Hematopoietic multipotent progenitor cell treated with erythropoietin and hydrocortisone succinate and interleukin-3 and kit ligand, for 6 days (in vitro differentiated cells): ENCODE measurements at regions not wholly inside any gene's neighbourhood (a gene's known extent, or its start where the extent isn't known, plus 50 kb on each side); places are given as distances from the start of the nearest gene placed in this dataset.

Experiments
- DNase-seq: peaks from one replicate; pipeline ENCODE4 v3.0.0-alpha.2; 2015

DNA sequence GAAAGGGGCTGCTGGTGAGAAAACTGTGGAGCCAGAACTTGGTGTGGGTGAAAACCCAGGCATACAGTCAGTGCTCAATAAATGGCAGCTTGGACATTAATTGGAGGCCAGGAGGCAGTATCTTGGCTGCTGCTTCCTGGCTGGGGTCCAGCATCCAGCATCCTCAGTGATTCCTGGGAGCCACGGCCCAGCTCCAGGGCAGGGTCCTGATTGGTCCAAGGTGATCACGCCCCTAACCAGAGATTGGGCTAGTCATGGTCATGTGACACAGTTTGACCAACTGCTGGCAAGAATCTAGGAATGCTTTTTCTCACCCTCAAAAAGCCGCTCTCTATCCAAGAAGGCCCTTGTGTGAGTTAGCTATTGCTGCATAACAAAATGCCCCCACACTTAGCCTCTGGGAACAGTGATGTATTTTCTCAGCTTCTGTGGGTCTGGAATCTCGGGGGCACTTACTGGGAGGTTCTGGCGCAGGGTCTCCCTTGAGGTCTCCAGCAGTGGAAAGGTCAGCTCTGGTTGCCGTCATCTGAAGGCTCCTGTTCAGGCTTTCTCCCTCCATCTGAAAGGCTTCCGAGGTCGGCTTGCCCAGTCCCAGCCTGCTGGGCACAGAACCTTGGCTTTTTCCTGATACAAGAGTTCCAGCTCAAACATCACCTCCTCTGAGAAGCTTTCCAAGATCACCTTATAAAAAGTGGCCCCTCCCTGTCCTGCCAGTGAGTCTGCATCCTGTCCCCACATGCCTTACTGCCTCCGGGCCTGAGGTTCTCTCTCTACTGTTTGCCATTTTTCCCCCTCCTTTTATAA lies 119.2 kb upstream of the NCOR2 start:
- DNase-seq = no peak

DNA sequence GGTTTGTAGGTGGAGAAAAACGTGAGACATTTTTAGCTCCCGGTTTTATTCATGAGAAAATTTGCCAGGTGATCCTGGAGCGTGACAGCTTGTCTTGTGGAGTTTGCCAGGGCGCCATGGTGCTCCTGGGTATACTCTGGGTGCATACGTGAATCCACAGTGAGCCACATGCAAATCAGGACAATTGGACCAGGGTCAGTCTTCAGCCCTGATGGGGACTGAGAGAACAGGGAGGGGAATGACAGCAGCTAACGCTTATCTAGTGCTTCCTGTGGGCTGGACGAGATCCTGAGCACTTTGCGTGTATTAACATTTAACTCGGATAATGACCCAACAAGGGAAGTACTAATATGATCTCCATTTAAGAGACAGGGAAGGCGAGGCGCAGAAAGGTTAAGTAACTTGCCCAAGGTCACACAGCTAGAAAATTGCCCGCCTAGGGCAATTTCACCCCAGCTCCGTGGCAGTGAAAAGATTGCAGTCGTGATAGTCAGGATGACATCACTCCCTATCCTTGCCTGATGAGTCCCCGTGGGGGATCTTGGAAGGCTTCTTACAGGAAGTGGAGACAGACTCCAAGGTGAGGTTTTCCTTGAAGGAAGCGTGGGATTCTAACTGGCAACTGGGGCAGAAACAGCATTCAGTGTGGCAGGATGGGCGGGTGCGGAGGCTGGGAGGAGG lies 118.4 kb upstream of the NCOR2 start:
- no peak for DNase-seq

- DNase-seq = no peak
These were observed 117.7 kb upstream of the NCOR2 start for GRCh38 chr12:124684971-124685688.

GRCh38 chr12:124684496-124684895 lies 117.1 kb upstream of the NCOR2 start:
- DNase-seq = no peak

DNA sequence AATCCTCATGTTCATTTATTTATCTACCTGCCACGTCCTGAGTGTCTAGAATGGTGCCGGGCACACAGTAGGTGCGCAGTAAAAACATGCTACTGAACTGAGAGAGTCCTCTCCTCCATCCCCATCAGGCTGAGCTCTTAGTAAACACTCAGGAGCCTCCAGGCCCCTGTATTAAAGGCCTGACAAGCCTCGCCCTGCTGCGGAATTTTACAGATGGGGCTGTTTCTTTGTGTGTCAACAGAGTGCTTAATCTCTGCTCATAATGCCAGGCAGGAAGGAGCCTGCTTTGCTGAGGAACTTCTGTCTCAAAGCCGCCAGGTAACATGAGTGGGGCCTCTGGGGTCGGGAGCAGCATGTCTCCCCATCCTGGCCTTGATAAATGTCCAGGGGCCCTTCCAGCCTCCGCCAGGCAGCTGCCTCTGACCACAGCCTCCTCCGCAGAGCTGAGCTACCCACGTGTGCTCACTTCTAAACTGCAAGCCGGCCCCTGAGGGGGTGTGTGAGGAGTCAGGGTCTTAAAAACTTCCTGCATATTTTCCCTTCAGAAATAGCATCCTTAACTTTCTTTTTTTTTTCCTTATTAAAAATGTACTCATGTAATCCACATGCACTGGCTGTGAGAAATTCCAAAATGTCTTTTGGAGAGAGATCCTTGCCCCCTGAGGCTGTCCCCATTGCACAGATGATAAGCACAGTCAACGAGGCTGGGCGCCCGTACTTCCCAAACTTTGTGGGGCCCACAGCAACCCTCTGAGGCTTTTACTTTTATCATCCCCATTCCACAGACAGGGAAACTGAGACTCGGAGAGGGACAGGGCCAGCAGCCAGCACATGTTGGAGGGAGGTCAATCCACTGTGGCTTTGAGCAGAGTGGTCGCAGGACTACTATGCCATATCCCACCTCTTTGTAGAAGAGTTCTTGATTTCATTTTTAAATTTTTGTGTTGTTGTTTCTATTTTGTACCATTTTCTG lies 116.0 kb upstream of the NCOR2 start:
- no peak for DNase-seq

- DNase-seq = no peak
These were observed 115.2 kb upstream of the NCOR2 start for GRCh38 chr12:124682425-124683151.

DNA sequence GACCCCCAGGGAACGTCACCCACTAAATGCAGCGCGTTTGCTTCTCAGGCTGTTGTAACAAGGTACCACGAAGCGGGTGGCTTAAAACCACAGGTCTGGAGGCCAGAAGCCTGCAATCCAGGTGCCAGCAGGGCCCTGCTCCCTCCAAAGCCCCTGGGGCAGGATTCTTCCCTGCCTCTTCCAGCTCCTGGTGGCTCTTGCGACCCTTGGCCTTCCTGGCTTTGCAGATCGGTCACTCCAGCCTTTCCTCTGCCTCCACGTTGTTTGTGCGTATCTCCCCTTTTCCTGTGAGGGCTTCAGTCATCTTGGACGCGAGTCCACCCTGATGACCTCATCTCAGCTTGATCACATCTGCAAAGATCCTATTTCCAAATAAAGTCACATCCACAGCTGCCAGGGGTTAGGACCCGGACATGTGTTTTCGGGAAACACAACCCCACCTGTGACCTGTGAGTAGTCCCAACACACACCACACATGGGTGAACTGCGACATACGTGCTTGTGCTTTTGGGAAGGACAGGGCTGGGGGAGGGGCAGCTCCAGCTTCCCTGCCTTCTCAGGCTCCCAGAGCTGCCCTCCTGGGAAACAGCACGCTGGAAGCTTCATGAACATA lies 114.5 kb upstream of the NCOR2 start:
- no peak for DNase-seq

- DNase-seq = peak; percentile 90
These were observed 113.7 kb upstream of the NCOR2 start for GRCh38 chr12:124680863-124681778.

DNA sequence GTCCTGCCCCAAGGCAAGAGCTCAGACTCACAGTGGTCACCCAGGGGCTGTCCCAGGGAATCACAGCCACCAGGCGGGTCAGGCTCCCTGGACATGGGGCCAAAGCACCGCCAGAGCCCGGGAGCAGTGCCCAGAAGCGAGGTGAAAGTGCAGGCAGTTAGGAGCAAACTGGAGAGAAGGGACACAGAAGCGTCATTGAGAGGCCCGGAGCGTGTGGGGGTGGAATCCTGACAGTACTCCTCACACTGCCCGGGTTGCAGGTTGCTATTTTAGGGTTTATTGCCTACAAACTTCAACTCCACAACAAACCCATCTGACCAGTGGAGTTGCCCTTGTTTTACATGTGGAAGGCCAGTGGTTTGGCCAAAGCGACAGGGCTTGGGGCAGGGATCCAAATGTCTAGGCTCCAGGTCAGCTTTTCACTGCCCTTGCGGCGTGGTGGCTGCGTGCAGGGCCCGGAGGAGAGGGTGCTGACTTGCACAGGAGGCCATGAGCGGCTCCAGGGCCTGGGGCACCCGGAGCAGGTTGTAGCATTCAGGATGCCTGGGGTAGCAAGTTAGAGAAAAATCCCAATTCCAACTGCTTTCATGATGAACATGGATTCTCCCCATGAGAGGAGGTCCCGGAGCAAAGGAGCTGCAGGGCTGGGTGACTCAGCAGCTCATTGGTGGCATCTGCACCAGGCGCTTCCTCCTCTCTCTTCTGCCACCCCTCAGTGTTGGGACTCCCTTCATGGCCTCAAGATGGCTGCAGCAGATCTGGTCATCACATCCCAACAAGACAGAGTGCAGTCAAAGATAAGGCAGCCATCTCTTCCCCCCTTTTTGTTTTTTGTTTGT lies 112.3 kb upstream of the NCOR2 start:
- peak; percentile 44 for DNase-seq

- no peak for DNase-seq
These were observed 111.6 kb upstream of the NCOR2 start for GRCh38 chr12:124679047-124679446.

DNA sequence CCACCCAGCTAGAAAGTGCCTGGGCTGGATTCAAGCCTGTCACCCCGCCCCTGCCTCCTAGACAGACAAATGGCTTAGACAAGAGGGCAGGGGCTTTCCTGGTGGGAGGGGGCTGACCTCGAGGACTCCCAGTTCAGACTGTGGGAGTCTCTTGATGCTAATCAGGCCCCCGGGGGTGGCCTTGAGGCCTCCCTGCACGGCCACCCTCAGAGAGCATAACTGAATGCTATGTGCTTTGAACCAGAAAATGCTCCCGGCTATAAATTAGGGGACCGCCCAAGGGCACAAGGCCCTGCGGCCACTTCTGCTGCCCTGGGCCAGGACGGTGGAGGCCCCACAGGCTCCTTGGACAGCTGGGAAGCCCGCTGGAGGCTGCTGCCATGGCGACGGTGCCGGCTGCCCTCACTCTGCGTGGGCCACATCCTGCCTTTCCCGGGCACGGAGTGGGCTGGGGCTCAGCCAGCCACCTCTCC lies 111.0 kb upstream of the NCOR2 start:
- no peak for DNase-seq

- DNase-seq = no peak
These were observed 110.3 kb upstream of the NCOR2 start for GRCh38 chr12:124677552-124678356.

DNA sequence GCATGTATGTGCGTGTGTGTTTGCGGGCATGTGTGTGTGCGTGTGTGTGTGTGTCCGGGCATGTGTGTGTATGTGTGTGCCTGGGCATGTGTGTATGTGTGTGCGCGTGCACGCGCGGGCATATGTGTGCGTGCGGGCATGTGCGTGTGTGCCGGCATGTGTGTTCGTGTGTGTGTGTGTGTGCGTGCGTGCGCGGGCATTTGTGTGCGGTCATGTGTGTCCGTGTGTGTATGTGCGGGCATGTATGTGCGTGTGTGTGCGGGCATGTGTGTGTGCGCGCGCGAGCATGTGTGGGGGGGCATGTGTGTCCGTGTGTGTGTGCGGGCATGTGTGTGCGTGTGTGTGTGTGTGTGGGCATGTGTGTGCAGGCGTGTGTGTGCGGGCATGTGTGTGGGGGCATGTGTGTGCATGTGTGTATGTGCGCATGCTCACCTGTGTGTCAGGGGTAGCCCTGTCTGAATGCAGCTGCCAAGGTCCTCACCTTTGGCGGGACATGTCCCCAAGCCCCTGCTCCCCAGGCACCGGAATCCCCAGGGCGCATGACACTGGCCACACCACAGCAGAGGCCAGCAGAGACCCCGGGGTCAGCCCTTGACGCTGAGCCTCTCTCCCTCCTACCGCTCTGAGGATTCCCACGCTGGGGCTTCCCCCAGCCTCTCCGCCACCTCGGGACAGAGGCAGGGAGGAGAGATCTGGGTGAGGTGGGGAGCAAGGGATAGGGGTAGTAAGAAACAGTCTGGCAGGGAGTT lies 109.5 kb upstream of the NCOR2 start:
- DNase-seq = no peak

DNA sequence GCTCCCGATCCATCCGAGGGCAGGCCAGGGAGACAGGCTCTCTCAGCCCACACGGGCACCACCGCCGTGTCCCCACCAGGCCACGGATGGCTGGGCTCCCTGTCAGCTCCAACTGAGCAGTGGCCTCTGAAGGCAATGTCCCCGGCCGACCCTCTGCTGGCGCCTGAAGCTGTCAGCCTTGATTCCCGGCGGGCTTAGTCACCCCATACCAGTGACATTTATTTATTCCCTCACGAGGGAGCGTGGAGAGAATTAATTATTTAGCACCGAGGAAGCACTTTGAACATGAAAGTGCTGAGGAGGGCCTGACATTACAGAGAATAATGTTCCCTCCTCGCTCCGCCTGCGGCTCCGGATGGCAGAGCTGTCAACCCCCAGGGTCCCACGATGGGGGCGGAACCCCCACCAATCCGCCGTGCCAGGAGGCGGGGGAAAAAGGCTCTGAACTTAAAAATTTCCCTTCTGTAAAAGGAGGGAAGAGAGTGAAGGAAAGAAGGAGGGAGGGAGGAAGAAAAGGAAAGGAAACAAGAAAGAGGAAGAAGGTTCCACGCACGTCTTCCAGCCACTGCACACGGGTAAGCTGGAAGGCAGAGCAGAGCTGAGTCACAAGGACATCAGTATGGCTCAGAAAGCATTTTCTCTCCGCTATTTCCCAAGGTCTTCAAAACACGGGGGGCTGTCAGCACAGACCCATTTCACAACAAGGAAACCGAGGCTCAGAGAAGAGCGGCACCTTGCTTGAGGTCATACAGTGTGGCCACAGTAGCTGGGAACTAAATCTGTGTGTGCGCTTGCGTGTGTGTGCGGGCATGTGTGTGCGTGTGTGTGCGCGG lies 108.7 kb upstream of the NCOR2 start:
- no peak for DNase-seq

DNA sequence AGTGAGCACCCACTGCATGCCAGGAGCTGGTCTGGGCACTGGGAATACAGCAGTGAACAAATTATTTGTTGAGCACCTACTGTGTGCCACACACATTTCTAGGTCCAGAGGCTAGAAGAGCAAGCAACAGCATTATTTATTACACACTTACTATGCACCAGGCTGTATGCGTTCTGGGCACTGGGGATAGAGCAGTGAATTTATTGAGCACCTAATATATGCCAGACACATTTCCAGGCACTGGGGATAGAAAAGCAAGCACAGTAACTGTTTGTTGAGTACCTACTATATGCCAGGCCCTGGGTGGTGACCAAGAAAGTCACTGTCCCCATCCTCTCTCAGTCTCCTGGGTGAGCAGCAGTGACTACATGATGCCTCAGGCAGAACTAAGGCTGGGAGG lies 107.5 kb upstream of the NCOR2 start:
- no peak for DNase-seq

- DNase-seq = no peak
These were observed 106.6 kb upstream of the NCOR2 start for GRCh38 chr12:124673801-124674617.
